GM18868 (cell line): ENCODE measurements at regions not wholly inside any gene's neighbourhood (a gene's known extent, or its start where the extent isn't known, plus 50 kb on each side); places are given as distances from the start of the nearest gene placed in this dataset.

Experiments
- ATAC-seq: cut with Tn5 transposase; IDR thresholded peaks from one replicate; pipeline ENCODE4 v1.9.1; 2021; ENCODE audit warnings: mild to moderate bottlenecking, moderate library complexity; ENCODE audit not compliant: unreplicated experiment

DNA sequence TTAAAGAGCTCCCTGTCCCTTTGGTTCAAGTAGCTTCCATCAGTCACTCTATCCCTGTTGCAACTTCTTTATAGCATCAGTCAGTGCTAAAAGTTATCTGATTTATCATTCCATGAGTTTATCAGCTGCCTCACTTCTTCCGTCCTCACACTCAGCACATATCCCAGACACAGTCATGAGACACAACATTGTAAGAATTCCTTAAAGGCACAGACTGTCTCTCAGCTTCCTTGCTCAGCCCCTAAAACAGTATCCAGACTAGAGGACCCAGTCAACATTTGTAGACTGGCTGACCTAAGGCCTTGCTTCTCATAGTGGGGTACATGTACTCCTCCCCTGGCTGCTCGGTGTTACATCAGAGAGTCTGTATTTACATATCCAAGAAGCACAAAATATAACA lies 164.9 kb upstream of the ADGRL2 start:
- no peak for ATAC-seq

DNA sequence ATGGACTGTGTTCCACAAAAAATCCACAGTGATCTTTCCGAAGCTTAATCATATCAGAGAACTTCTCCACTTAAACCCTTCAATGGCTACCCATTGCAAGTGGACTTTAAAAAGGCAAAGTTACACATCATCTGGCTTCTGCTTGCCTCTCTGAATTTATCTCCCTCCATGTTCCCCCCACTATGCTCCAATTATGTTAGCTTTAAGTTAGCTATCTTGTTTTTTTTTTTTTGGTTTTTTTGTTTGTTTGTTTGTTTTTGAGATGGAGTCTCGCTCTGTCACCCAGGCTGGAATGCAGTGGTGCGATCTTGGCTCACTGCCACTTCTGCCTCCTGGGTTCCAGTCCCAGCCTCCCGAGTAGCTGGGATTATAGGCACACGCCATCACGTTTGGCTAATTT lies 166.4 kb upstream of the ADGRL2 start:
- ATAC-seq = no peak

DNA sequence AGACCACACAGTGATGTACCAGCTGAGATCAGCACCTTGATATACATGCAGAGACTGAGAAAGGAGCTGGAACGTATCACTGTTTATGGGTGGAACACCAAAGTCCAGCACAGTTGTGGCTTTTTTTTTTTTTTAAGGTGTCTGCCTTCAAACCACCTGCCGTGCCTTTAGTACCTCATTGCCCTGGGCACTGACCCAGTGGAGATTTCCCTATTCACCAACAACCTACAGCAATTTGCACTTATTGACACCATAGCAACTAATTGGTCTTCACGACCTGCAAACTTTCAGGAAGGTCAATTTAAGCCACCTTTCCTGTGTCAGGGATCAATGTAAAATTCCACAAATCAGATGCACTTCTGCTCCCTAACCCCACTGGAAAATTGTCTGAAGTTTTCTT lies 181.6 kb upstream of the ADGRL2 start:
- ATAC-seq = no peak

DNA sequence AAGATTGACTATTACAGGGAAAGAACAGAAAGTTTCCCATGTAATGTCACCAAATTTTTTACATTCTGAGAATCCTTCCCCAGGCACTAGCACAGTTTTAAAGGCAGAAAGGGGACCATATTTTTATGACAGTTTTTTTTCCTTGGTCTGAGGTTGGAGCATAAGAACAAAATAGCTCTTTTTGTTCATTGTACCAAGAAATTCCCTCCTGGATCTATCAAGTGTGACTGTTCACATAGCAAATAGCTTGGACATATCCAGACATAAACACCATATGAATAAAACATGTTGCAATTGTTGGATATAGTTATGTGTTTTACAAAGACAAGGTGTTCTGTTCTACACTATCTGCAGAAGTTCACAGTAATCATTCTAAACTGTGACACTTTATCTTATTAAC lies 182.4 kb upstream of the ADGRL2 start:
- ATAC-seq = no peak

DNA sequence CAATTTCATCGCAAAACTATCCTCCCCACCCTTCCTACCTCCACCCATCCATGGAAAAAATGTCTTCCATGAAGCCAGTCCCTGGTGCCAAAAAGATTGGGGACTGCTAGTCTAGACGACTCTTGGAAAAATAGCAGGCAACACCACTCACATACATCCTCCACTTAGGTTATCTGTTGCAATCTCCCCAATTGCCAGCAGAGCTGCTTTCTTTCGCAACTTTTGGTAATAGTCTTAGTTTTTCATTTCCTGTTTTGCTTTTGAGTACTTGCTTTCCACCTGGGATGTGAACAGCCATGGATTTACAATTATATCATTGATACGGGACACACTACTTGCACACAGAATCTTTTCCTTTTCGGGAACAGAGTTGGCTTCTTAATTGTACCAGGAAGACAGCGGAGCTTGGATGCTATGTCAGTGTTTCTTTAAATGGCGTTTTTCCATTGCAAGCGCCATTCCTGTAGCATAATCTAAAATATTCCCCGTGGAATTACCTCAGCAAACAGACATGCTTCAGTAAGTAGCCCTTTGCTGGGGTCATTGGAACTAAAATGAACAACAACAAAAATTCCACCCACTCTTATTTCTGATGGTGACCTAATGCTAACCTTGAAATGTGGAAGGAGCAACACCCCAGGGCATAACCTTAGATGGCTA lies 183.3 kb upstream of the ADGRL2 start:
- no peak for ATAC-seq

DNA sequence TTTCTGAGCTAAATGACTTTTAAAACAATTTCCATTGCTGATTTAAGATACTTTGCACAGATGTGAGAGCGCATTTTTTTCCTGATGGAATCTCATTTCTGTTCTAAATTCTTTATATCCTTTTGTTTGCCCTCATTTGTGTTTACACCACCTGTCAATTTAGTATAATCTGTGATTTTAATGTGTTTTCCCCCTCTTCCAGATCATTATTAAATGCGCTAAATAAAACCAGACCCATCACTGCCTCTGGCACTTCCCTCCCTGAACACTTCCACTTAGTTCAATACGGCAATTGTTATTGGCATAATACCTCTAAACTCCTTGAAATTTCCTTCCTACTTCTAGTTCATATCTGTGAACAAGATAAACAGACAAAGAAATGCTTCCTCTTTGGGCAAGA lies 186.9 kb upstream of the ADGRL2 start:
- no peak for ATAC-seq

DNA sequence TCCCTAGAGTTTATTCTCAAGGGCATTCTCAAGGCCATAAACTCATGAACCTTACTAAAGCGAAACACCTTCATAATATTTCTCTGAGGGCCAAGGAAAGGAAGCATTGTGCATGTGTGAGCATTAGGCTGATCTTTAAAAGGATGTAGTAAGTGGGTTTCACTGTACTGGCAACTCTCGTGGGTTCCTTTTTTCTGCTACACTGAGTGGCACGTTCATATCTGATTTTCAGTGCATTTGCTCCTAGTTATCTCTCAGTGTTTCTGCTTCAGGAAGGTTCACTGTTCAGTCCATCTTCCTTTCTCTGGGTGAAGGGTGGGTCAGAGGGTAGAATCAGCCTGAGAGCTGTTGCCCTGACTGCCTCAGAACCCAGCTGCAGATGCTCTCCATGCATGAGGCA lies 192.8 kb upstream of the ADGRL2 start:
- ATAC-seq = no peak

DNA sequence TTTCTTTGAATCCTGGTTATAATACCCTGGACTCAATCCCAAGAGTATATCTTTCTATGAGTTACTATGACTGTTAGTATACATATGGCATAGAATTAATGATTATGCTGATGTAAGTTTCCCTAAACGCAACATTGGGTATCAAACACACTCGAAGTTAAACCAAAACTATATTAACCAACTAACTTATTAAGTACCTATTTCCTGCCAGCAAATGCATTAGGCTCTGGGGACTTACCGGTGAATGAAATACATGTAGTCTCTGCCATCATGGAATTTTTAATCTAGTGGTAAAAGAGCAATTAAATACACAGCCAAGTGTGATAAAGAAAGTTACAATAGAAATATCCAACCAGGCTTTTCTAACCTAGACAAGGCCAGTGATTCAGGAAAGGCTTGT lies 193.6 kb upstream of the ADGRL2 start:
- no peak for ATAC-seq

DNA sequence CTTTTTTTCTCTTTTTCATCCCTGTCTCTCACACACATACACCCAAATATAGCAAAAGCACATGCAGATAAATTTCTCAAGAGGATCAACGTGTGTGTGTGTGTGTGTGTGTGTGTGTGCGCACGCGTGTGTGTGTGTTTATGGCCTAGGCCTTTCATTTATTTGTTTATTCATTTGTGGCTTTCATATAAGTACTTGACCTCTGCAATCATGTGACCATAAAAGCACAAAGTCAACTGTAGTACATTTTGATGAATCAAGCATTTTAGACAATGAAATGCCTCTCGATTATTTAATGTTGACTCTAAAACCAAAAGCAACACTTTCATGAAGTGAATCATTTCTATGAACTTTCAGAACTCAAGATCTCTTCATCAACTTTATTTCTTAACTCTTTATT lies 194.1 kb upstream of the ADGRL2 start:
- ATAC-seq = no peak

DNA sequence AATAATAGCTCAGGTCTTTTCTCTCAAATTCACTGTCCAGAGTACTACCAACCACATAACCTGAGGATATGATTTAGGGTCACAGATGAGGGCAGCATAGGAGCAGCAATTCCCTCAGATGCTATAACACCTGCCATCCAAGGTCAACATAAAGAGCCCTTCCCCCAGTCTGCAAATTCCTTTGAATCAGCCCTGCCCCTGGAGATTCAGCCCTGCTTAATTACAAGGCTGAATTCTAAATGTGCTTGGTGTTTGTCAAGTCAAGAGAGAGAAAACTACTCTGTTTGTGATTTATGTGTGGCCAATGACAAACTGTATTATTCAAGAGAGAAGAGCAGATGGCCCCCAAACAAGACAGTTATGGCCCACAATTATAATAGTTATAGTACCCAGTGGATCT lies 195.7 kb upstream of the ADGRL2 start:
- no peak for ATAC-seq

DNA sequence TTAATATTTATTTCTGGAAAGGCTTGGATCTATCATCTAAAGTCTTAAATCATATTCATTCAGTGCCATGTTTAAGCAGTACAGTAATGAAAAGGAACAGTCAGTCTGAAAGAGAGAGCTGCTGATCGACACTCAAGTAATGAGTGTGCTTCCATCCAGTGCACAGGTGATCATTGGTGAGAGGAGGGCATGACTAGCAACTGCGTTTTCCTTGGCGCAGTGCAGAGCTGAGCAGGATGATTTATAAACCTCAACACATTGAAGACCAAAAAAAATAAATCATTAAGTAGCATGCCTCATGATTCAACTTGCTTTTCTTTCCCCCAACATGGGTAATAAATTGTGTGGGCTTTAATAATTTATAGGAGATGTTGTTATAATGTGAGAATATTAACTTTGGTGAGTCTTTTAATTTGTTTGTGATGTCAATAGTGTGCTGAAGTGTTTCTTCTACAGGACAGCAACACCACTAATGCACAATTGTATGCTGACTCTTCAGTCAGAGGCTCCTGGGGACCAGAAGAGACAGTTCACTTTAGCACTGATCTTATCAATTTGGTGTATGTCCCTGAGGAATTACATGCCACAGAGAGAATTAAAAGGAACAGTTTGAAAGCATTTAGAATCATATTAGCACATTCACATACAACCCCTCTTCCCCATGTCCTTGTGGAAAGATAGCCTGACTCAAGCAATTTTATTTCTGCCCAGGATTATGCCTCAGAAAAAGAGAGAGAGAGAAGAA lies 199.7 kb upstream of the ADGRL2 start:
- no peak for ATAC-seq

DNA sequence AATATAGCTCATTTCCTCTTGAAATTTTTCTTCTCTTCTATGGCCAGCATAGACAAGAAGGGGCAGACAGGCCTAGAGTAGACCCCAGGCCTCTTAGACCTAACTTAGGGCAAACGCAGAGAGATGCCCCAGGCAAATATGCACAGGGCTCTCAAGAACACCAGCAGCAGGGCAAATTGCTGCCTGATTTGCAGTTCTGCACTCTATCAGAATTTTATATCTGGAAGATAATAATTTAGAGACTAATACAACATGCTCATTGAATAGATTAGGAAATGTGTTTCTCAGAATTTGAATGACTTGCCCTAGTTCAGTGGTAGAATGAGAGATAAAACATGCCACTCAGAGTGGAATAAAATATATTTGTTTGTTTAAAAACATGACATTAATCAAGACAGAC lies 200.4 kb upstream of the ADGRL2 start:
- ATAC-seq = no peak

DNA sequence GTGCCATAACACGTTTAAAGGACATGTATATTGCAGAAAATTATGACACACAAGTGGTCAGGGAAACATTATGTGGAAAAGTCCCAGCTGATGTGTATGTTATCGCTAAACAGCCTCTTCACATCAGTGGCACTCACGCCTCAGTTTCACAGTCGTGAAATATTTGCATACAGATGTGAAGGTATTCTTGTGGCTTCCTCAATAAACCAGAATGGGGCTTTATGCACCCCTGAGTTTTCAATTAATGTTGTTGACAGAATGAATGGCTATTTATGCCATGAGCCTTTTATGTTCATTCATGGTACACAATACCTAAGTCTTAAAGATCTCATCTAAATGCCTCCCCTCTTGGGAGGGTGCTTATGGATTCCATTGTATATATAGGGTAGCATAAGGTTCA lies 202.1 kb upstream of the ADGRL2 start:
- ATAC-seq = no peak

DNA sequence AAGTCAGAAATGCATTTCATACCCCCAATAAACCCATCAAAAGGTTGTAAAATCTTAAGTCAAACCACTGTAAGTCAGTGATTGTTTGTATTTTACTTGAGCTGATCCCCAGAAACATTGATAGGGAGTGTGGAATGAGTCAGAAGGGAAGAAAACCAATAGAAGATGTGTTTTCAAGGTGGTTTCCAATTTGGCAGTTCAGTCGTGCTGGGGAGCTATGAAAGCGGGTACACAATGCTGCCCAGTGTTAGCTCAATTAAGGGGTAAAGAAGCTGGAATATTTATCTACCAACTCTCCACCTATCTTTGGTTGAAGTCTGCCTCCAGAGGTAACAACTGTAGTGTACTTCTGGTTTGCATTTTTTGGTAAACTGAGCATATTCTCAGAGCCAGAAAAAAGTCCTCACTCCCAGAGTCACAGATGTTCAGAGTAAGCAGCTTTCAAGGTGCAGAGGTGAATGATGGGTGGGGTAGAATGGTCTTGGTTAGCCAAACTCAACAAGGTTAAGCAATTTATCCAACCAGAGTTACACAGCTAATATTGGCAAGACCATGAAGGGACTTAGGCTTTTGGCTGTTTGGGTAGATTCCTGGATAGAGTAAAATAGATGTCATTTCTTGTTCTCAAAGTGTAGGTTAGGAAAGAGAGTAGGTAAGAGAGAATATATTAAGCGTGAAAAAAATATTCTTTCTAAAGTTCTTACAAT lies 202.9 kb upstream of the ADGRL2 start:
- ATAC-seq = peak; percentile 72

DNA sequence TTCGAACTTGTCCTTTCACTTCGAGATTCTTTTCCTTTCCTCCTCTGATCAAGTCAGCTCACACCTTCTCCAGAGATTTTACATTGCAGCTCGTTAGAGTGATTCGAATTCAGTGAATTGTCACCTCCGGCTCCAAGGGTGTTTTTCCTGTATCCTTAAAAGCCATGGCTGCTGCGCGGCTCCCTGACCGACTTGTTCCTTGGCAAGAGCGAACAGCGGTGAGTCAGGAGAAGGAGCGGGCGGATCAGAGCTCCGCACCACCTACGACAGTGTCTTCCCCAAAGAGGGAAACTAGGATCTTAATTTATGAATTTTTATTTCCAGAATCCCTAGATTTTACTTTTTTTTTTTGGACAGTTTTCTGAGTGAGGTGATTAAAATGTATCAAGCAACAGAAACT lies 204.4 kb upstream of the ADGRL2 start:
- ATAC-seq = no peak

DNA sequence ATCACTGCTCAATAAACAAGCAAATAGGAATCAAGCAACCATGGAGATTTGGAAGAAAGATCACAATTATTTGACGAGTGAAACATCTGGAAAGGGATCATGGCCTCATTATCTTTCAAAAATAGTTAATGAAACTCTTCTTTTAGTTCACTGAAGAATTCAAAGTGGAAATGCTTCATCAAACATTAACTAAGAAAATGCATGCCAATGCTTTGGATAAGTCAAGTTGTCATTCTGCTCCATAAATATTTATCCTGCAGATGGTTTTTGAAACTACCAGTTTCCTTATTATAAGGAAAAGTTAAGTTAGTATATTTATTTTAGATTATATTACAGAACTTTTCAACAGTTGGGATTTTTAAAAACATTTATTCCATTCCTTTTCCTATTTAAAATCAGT lies 206.5 kb upstream of the ADGRL2 start:
- ATAC-seq = no peak

DNA sequence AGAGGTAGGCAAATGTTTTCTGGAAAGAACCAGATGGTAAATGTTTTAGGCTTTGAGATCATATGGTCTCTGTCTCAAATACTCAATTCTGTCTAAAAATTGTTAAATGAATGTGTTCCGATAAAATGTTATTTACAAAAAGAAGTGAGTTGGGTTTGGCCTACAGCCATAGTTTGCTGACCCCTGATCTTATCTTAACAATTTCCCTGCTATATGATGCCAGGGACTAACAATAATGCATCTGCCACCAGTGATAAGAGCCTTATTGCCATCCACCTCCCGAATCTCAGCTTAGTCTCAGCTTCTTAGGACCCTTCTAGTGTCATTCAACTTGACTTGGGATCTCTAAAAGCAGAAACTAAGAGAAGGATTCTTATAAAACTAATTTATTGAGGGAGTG lies 208.5 kb upstream of the ADGRL2 start:
- ATAC-seq = no peak

DNA sequence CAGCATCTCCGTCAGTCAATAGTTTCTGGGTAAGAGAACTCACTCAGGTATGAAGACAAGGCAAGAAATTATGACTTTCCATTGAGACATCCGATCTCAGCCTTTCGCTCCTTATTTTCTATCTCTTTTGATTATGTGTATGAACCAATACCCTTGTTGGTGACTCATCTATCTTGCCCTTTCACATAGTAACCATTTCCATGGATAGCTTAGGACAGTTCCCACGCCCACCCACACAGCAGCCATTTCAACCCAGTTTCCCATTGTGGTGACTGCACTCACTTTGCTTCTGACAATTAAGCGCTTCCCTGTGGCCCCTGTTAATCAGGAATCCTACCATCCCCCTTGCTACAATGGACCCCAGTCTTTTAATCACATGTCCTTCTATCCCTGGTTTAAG lies 210.6 kb upstream of the ADGRL2 start:
- ATAC-seq = no peak

DNA sequence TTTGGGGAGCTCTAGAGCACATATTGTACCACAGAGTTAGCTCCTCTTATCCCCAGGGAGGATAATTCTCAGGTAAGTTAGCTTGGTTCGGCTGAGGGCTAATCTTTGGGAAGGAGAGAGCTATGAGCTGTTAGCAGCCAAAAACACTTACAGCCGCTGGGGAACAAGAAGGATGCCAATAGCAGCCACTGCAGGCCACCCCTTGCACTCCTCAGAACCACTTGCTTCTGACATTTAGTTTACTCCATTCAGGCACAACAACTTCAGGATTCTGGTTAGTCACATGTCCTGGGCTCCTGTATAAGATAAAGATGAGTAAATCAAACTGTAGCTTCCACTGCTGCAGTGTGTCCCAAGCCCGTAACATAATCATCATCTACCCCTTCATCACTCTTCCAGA lies 212.6 kb upstream of the ADGRL2 start:
- ATAC-seq = no peak

DNA sequence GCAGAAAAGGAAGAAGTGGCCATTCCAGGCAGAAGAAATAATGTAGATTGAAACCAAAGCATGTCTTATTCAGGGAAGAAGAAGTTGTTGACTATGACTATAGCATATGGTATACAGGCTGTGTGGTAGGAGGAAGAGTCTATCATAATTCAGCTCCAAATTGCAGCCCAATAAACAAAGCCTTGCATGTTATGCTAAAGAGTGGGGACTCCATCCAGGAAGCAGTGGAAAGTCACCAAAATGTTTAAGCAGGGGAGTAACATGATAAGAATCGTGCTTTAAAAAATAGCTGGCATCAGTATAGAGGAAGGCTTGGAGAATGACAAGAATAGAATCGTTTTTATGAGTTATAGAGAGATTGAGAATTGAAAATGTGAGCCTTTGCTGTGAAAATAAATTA lies 213.3 kb upstream of the ADGRL2 start:
- no peak for ATAC-seq

DNA sequence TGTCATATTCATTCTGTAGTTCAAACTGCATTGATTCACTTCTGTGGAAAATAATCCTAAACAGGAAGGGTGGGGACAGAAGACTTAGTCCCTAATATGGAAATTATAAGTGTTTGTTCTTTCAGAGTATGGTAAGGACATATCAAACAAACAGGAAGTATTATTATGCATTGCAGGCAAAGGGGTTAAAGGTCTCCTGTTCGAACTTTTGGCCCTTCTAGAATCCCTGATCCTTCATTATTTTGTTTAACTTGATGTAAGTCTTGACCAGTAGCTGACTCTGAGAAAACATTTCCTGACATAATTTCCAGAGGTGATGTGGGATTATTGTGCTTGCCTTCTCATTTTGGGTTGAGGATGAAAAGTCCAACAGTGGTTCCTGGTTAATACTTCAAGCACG lies 215.4 kb upstream of the ADGRL2 start:
- ATAC-seq = no peak

DNA sequence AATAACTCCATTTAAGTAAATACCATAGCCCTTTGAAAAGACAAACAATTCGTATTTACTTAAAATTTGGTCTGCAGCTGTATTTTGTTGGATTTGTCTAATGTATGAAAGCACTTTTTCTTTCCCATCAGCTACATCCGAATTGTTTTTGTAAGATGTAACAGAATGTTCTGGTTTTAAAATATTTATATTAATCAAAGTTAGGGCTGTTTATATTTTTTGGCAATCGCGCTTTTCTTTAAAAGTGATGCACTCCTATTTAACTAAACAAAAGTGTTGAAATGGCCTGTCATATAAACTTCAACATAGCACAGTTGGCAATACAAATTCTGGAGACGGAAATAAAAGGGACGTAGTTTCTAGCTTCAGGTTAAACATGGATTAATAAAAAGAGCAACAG lies 216.3 kb upstream of the ADGRL2 start:
- no peak for ATAC-seq
